ENCODE measurements at regions not wholly inside any gene's neighbourhood (a gene's known extent, or its start where the extent isn't known, plus 50 kb on each side); places are given as distances from the start of the nearest gene placed in this dataset.

DNA sequence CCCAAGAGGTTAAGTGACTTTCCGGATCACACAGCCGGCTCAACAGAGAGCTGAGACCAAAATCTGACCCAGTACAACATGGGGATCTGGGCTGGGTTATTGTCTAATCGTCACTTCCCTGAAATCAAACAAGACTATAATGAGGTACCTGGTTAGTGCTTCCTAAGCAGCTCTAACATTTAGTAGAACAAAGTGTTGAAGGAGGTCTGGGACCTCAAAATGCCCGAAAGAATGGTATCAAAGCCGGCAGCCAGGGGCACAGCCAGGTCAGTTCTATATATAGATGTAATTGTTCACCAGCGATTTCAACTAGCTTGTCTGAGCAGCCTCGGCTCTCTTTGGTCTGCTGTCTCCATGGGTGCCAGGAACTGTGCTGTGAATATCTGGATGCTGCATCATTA lies 245.5 kb upstream of the ECI2 start (continued):
- no peak for TF ChIP-seq JUNB (IDR thresholded peaks at IDR 0.05; ENCODE audit: unreplicated experiment)
- TF ChIP-seq, protein P1, sequence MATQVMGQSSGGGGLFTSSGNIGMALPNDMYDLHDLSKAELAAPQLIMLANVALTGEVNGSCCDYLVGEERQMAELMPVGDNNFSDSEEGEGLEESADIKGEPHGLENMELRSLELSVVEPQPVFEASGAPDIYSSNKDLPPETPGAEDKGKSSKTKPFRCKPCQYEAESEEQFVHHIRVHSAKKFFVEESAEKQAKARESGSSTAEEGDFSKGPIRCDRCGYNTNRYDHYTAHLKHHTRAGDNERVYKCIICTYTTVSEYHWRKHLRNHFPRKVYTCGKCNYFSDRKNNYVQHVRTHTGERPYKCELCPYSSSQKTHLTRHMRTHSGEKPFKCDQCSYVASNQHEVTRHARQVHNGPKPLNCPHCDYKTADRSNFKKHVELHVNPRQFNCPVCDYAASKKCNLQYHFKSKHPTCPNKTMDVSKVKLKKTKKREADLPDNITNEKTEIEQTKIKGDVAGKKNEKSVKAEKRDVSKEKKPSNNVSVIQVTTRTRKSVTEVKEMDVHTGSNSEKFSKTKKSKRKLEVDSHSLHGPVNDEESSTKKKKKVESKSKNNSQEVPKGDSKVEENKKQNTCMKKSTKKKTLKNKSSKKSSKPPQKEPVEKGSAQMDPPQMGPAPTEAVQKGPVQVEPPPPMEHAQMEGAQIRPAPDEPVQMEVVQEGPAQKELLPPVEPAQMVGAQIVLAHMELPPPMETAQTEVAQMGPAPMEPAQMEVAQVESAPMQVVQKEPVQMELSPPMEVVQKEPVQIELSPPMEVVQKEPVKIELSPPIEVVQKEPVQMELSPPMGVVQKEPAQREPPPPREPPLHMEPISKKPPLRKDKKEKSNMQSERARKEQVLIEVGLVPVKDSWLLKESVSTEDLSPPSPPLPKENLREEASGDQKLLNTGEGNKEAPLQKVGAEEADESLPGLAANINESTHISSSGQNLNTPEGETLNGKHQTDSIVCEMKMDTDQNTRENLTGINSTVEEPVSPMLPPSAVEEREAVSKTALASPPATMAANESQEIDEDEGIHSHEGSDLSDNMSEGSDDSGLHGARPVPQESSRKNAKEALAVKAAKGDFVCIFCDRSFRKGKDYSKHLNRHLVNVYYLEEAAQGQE (IDR thresholded peaks at IDR 0.05; ENCODE audit: unreplicated experiment) = no peak
- no peak for TF ChIP-seq EZH2phosphoT487 (IDR thresholded peaks at IDR 0.05; ENCODE audit: unreplicated experiment)
- no peak for TF ChIP-seq POLR2AphosphoS5 (IDR thresholded peaks at IDR 0.05; ENCODE audit: low read depth)

DNA sequence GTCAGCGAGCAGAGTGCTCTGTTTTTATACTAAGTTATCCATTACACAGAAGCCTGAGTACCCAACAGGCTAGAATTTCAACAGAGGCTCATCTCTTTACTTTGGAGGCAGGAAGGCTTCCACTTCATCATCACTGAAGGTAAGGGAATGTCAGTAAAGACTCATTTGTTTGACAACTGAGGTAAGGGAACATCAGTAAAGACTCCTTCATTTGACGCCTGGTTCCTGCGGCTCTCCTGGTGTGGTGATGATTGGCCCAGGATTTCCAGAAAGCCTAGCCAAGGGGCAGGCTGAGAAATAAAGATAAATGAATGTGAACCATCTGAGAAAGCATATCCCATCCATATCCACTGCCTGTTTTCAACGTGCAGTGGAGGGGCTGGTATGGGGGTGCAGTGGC lies 244.6 kb upstream of the ECI2 start:
- Histone ChIP-seq H3K4me3 (no peak overlapping the region), H3K79me2 (replicated peaks; ENCODE audit: insufficient read depth) (no peaks in the 10 kb centered on the region), H3K4me1 (ENCODE audit: insufficient read depth) (no peaks in the 10 kb centered on the region), H3K9me2 (ENCODE audit: insufficient read depth) (peaks cover 5% of the 10 kb centered on the region; the same call in 1 of the 2 replicates), H4K20me1 (replicated peaks; ENCODE audit: insufficient read depth) (no peaks in the 10 kb centered on the region), H2AFZ (no peak overlapping the region), H3K27ac (ENCODE audit: low read depth) (no peak overlapping the region), H3K4me2 (no peak overlapping the region), H3K27me3 (ENCODE audit: insufficient read depth) (no peaks in the 10 kb centered on the region), H3F3A (replicated peaks; ENCODE audit: low read depth) (no peaks in the 10 kb centered on the region), H3K36me3 (ENCODE audit: insufficient read depth) (peaks cover 9% of the 10 kb centered on the region)
- H3K27ac Mint-ChIP-seq = no peak overlapping the region
- H3K4me1 Mint-ChIP-seq = no peaks in the 10 kb centered on the region
- no peak overlapping the region for H3K4me3 Mint-ChIP-seq
- no peak for DNase-seq (ENCODE audit: low spot score)
- H3K27me3 Mint-ChIP-seq (ENCODE audit: insufficient read depth, low read depth, poor library complexity) = peaks cover 11% of the 10 kb centered on the region
- ATAC-seq = no peak
- peaks cover 34% of the 10 kb centered on the region for H3K9me3 Mint-ChIP-seq
- peaks cover 32% of the 10 kb centered on the region for H3K36me3 Mint-ChIP-seq (ENCODE audit: low read depth)
- peak; percentile 84 for TF ChIP-seq JUNB (IDR thresholded peaks at IDR 0.05; ENCODE audit: unreplicated experiment)
- TF ChIP-seq, protein P2, sequence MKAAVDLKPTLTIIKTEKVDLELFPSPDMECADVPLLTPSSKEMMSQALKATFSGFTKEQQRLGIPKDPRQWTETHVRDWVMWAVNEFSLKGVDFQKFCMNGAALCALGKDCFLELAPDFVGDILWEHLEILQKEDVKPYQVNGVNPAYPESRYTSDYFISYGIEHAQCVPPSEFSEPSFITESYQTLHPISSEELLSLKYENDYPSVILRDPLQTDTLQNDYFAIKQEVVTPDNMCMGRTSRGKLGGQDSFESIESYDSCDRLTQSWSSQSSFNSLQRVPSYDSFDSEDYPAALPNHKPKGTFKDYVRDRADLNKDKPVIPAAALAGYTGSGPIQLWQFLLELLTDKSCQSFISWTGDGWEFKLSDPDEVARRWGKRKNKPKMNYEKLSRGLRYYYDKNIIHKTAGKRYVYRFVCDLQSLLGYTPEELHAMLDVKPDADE (IDR thresholded peaks at IDR 0.05) = no peak

DNA sequence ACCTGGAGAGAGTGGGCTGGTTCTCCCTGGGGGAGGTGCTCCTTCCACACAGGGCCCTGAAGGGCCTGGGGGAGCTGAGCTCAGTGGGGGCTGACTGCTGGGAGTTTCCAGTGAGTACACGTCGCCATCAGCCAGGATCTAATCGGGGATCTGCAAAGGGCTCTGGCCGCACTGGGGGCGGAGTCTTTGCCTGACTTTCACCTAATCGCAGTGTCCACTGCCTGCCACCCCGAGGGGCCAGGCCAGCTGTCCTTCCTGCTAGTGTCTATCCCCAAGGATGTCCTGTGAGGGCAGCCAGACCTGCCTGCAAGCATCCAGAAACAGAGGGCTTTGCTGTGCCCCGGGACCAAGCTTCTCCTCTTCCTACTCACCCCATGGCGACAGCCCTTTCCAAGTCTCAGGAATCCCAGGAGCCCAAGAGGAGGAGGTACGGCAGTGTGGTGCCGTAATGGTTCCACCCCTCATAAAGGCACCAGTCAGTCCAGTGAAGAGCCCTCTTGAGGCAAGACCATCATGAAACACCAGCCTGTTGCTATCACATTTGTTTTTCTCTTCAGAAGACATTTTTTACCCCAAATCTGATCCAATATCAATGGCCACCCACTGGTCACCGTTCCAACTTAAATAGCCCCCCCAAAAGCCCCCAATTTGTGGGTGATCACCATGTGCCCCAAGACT lies 243.1 kb upstream of the ECI2 start:
- peaks cover 2% of the 10 kb centered on the region; the same call in 1 of the 3 replicates for H3K4me1 Mint-ChIP-seq
- Histone ChIP-seq H3K4me2 (no peak overlapping the region), H3K79me2 (replicated peaks; ENCODE audit: insufficient read depth) (no peaks in the 10 kb centered on the region), H3K36me3 (ENCODE audit: insufficient read depth) (peaks cover under 1% of the 10 kb centered on the region; the same call in 1 of the 2 replicates), H3K4me1 (ENCODE audit: insufficient read depth) (no peaks in the 10 kb centered on the region), H3K9me2 (ENCODE audit: insufficient read depth) (peaks cover 5% of the 10 kb centered on the region; the same call in 1 of the 2 replicates), H4K20me1 (replicated peaks; ENCODE audit: insufficient read depth) (no peaks in the 10 kb centered on the region), H2AFZ (no peak overlapping the region), H3K27ac (ENCODE audit: low read depth) (no peak overlapping the region), H3K27me3 (ENCODE audit: insufficient read depth) (no peaks in the 10 kb centered on the region), H3K4me3 (no peak overlapping the region), H3F3A (replicated peaks; ENCODE audit: low read depth) (no peaks in the 10 kb centered on the region)
- no peak overlapping the region for H3K4me3 Mint-ChIP-seq
- H3K27me3 Mint-ChIP-seq (ENCODE audit: insufficient read depth, low read depth, poor library complexity) = peaks cover 10% of the 10 kb centered on the region
- H3K36me3 Mint-ChIP-seq (ENCODE audit: low read depth) = peaks cover 17% of the 10 kb centered on the region
- TF ChIP-seq ZNF331 (CRISPR knock-in tag; IDR thresholded peaks at IDR 0.05; ENCODE audit: low read depth) (no peak), POLR2AphosphoS5 (IDR thresholded peaks at IDR 0.05; ENCODE audit: low read depth) (no peak), NANOG (IDR thresholded peaks at IDR 0.05; ENCODE audit: borderline replicate concordance) (no peak)
- DNase-seq (ENCODE audit: low spot score) (no peak), ATAC-seq (no peak)
- no peak overlapping the region for H3K27ac Mint-ChIP-seq
- peaks cover 19% of the 10 kb centered on the region for H3K9me3 Mint-ChIP-seq

Data from GM23338 (cell line).